GM23338 (cell line): ENCODE measurements at regions not wholly inside any gene's neighbourhood (a gene's known extent, or its start where the extent isn't known, plus 50 kb on each side); places are given as distances from the start of the nearest gene placed in this dataset.

ENCODE experiments used
- ATAC-seq: fragments of 200-7000 bp; cut with Tn5 transposase; 3 replicates; pipeline ENCODE4 v1.9.1; 2020
- DNase-seq: peaks from one replicate; pipeline ENCODE4 v3.0.0-alpha.2; 2015; ENCODE audit warnings: low spot score
- H2AFZ ChIP-seq: fragments of 200-600 bp; sonication (generic); 2 replicates; pipeline ENCODE4 v1.8.0; 2016; ENCODE audit warnings: antibody characterized with exemption, mild to moderate bottlenecking, moderate library complexity
- H3F3A ChIP-seq: fragments of 200-600 bp; sonication (generic); replicated peaks from 2 replicates; pipeline ENCODE4 v1.8.0; 2017; ENCODE audit warnings: antibody characterized with exemption, mixed run types, low read depth
- H3K27ac ChIP-seq: fragments of 200-600 bp; sonication (generic); 2 replicates; pipeline ENCODE4 v1.6.1; 2016; ENCODE audit warnings: low read depth
- H3K27me3 ChIP-seq: fragments of 200-600 bp; sonication (generic); 2 replicates; pipeline ENCODE4 v1.8.0; 2016; ENCODE audit warnings: mild to moderate bottlenecking, mixed run types, moderate library complexity; ENCODE audit not compliant: insufficient read depth
- H3K36me3 ChIP-seq: fragments of 200-600 bp; sonication (generic); 2 replicates; pipeline ENCODE4 v1.8.0; 2016; ENCODE audit warnings: mild to moderate bottlenecking; ENCODE audit not compliant: insufficient read depth
- H3K4me1 ChIP-seq: fragments of 200-600 bp; sonication (generic); 2 replicates; pipeline ENCODE4 v1.8.0; 2016; ENCODE audit warnings: mild to moderate bottlenecking, moderate library complexity; ENCODE audit not compliant: insufficient read depth
- H3K4me2 ChIP-seq: fragments of 200-600 bp; sonication (generic); 2 replicates; pipeline ENCODE4 v1.7.1; 2017; ENCODE audit warnings: mixed run types
- H3K4me3 ChIP-seq: fragments of 200-600 bp; sonication (generic); 2 replicates; pipeline ENCODE4 v1.6.1; 2016; ENCODE audit warnings: mixed run types
- H3K79me2 ChIP-seq: fragments of 200-600 bp; sonication (generic); replicated peaks from 2 replicates; pipeline ENCODE4 v1.8.0; 2017; ENCODE audit warnings: mild to moderate bottlenecking; ENCODE audit not compliant: insufficient read depth
- H3K9me2 ChIP-seq: fragments of 200-600 bp; sonication (generic); 2 replicates; pipeline ENCODE4 v1.8.0; 2017; ENCODE audit not compliant: insufficient read depth
- H4K20me1 ChIP-seq: fragments of 200-600 bp; sonication (generic); replicated peaks from 2 replicates; pipeline ENCODE4 v1.8.0; 2017; ENCODE audit warnings: mild to moderate bottlenecking; ENCODE audit not compliant: insufficient read depth
- H3K27ac Mint-ChIP-seq: 2 replicates; pipeline ENCODE4 v1.8.0; 2020; ENCODE audit warnings: inconsistent platforms, mild to moderate bottlenecking, moderate library complexity, mixed read lengths
- H3K27me3 Mint-ChIP-seq: 3 replicates; pipeline ENCODE4 v1.8.0; 2022; ENCODE audit warnings: low read depth, mild to moderate bottlenecking, moderate library complexity, mixed read lengths, inconsistent platforms; ENCODE audit not compliant: insufficient read depth, poor library complexity
- H3K36me3 Mint-ChIP-seq: 3 replicates; pipeline ENCODE4 v1.8.0; 2021; ENCODE audit warnings: low read depth, mild to moderate bottlenecking, inconsistent platforms, moderate library complexity, mixed read lengths
- H3K4me1 Mint-ChIP-seq: 3 replicates; pipeline ENCODE4 v1.8.0; 2020; ENCODE audit warnings: mild to moderate bottlenecking, inconsistent platforms, mixed read lengths
- H3K4me3 Mint-ChIP-seq: 3 replicates; pipeline ENCODE4 v1.8.0; 2021; ENCODE audit warnings: moderate library complexity, mild to moderate bottlenecking, inconsistent platforms, mixed read lengths
- H3K9me3 Mint-ChIP-seq: 3 replicates; pipeline ENCODE4 v1.8.0; 2020; ENCODE audit warnings: moderate library complexity, mild to moderate bottlenecking, inconsistent platforms, mixed read lengths
- CREB1 ChIP-seq: fragments of 250-450 bp; sonication (Bioruptor Pico); IDR thresholded peaks from 2 replicates; pipeline ENCODE4 v1.5.0; 2020; ENCODE audit warnings: low read depth, mild to moderate bottlenecking, moderate library complexity
- CTCF ChIP-seq, 2 experiments: fragments of 200-600 bp in 1 of 2; sonication (generic) in 1 of 2; conservative IDR thresholded peaks; 2 replicates each; pipeline versions ENCODE4 v1.5.1 to v1.6.1; 2016 to 2017; ENCODE audit warnings: antibody characterized with exemption in 2 of 2, low read depth in 2 of 2, mild to moderate bottlenecking in 2 of 2, moderate library complexity in 1 of 2
- EZH2 ChIP-seq: fragments of 200-600 bp; sonication (generic); IDR thresholded peaks from one replicate; pipeline ENCODE4 v1.8.0; 2017; ENCODE audit warnings: antibody characterized with exemption, mild to moderate bottlenecking, low read depth; ENCODE audit not compliant: unreplicated experiment
- EZH2phosphoT487 ChIP-seq: fragments of 200-600 bp; sonication (generic); IDR thresholded peaks from one replicate; pipeline ENCODE4 v1.8.1; 2018; ENCODE audit warnings: antibody characterized with exemption; ENCODE audit not compliant: unreplicated experiment
- JUNB ChIP-seq: IDR thresholded peaks from one replicate; pipeline ENCODE4 v1.6.1; 2016; ENCODE audit warnings: antibody characterized with exemption; ENCODE audit not compliant: unreplicated experiment
- NANOG ChIP-seq: IDR thresholded peaks from 2 replicates; pipeline ENCODE4 v1.6.1; 2016; ENCODE audit warnings: antibody characterized with exemption, borderline replicate concordance
- POLR2AphosphoS5 ChIP-seq: IDR thresholded peaks from 2 replicates; pipeline ENCODE4 v1.6.1; 2016; ENCODE audit warnings: antibody characterized with exemption, low read depth
- STAT1 ChIP-seq: IDR thresholded peaks from one replicate; pipeline ENCODE4 v1.6.1; 2016; ENCODE audit warnings: antibody characterized with exemption; ENCODE audit not compliant: unreplicated experiment
- ZNF114 ChIP-seq: fragments of 250-450 bp; sonication (Bioruptor Pico); IDR thresholded peaks from 2 replicates; pipeline ENCODE4 v1.5.0; 2020; ENCODE audit warnings: mild to moderate bottlenecking, moderate library complexity
- ZNF331 ChIP-seq: fragments of 250-450 bp; sonication (Bioruptor Pico); IDR thresholded peaks from 2 replicates; pipeline ENCODE4 v1.5.0; 2020; ENCODE audit warnings: low read depth, mild to moderate bottlenecking, moderate library complexity
- ZNF462 ChIP-seq: fragments of 250-450 bp; sonication (Bioruptor Pico); IDR thresholded peaks from 2 replicates; pipeline ENCODE4 v1.5.0; 2020; ENCODE audit warnings: mild to moderate bottlenecking, moderate library complexity
- TF ChIP-seq, protein P1 (sequence below): IDR thresholded peaks from one replicate; pipeline ENCODE4 v1.6.1; 2018; ENCODE audit warnings: antibody characterized with exemption; ENCODE audit not compliant: unreplicated experiment
- TF ChIP-seq, protein P2 (sequence below): IDR thresholded peaks from 2 replicates; pipeline ENCODE4 v1.6.1; 2016; ENCODE audit warnings: antibody characterized with exemption

DNA sequence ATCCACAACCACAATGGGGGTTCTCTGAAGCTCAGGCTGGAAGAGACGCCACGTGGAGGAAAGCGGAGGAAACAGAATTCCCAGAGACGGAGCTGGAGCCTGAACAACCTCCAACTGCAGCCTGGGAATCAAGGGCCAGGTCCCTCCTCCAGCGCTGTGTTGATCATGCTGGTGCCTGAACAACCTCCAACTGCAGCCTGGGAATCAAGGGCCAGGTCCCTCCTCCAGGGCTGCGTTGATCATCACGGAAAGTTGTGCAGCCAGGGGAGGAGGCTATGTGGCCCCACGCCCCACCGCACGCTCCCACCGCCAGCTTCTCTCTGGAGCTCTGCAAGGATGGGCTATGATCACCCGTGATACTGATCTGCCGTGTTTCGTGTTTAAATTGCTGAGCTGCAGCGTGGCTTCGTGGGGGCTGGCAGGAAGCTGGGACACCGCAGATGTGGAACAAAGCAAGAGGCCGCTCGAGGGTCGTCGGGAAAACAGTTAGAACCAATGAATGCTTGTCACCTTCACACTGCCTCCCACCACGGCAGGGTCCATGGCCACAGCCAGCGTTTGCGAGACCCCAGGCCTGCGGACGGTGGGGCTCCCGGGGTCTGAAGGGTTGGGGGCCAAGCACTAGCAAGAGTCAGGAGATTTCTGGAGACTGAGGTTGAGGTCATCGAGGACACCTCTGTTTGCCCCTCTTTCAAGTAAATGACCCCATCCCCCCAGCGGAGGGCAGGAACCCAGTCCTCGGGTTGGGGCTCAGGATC, 51.8 kb upstream of the FBRSL1 start:
- Histone ChIP-seq H3K4me2 (peak overlapping the region; percentile 65), H3F3A (no peaks in the 10 kb centered on the region), H3K27ac (no peak overlapping the region), H3K9me2 (no peaks in the 10 kb centered on the region), H2AFZ (no peak overlapping the region; the same call in 1 of the 2 replicates), H3K4me1 (no peaks in the 10 kb centered on the region; the same call in 1 of the 2 replicates), H3K36me3 (no peaks in the 10 kb centered on the region), H3K4me3 (0 out of 2 replicates have a peak overlapping the region, but pooled peaks have one; percentile 36), H3K79me2 (no peaks in the 10 kb centered on the region), H3K27me3 (peaks cover 44% of the 10 kb centered on the region), H4K20me1 (no peaks in the 10 kb centered on the region)
- peaks cover 35% of the 10 kb centered on the region for H3K36me3 Mint-ChIP-seq
- peaks cover 54% of the 10 kb centered on the region for H3K27me3 Mint-ChIP-seq
- TF ChIP-seq, protein P1, sequence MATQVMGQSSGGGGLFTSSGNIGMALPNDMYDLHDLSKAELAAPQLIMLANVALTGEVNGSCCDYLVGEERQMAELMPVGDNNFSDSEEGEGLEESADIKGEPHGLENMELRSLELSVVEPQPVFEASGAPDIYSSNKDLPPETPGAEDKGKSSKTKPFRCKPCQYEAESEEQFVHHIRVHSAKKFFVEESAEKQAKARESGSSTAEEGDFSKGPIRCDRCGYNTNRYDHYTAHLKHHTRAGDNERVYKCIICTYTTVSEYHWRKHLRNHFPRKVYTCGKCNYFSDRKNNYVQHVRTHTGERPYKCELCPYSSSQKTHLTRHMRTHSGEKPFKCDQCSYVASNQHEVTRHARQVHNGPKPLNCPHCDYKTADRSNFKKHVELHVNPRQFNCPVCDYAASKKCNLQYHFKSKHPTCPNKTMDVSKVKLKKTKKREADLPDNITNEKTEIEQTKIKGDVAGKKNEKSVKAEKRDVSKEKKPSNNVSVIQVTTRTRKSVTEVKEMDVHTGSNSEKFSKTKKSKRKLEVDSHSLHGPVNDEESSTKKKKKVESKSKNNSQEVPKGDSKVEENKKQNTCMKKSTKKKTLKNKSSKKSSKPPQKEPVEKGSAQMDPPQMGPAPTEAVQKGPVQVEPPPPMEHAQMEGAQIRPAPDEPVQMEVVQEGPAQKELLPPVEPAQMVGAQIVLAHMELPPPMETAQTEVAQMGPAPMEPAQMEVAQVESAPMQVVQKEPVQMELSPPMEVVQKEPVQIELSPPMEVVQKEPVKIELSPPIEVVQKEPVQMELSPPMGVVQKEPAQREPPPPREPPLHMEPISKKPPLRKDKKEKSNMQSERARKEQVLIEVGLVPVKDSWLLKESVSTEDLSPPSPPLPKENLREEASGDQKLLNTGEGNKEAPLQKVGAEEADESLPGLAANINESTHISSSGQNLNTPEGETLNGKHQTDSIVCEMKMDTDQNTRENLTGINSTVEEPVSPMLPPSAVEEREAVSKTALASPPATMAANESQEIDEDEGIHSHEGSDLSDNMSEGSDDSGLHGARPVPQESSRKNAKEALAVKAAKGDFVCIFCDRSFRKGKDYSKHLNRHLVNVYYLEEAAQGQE, result no peak
- no peak for TF ChIP-seq ZNF114
- no peak for TF ChIP-seq EZH2phosphoT487
- TF ChIP-seq ZNF462 (CRISPR knock-in tag), result no peak
- TF ChIP-seq EZH2, result no peak
- no peak for TF ChIP-seq ZNF331 (CRISPR knock-in tag)
- TF ChIP-seq CREB1 (CRISPR knock-in tag), result no peak
- no peak for TF ChIP-seq CTCF (conservative IDR thresholded peaks at IDR 0.05; ENCODE audit: low read depth in 2 of 2)
- no peak for TF ChIP-seq JUNB
- TF ChIP-seq, protein P2, sequence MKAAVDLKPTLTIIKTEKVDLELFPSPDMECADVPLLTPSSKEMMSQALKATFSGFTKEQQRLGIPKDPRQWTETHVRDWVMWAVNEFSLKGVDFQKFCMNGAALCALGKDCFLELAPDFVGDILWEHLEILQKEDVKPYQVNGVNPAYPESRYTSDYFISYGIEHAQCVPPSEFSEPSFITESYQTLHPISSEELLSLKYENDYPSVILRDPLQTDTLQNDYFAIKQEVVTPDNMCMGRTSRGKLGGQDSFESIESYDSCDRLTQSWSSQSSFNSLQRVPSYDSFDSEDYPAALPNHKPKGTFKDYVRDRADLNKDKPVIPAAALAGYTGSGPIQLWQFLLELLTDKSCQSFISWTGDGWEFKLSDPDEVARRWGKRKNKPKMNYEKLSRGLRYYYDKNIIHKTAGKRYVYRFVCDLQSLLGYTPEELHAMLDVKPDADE, result no peak
- TF ChIP-seq STAT1, result no peak
- TF ChIP-seq POLR2AphosphoS5, result no peak
- no peak for TF ChIP-seq NANOG
- H3K4me1 Mint-ChIP-seq, result peaks cover 13% of the 10 kb centered on the region
- ATAC-seq, result no peak
- H3K27ac Mint-ChIP-seq, result no peak overlapping the region
- H3K4me3 Mint-ChIP-seq, result no peak overlapping the region
- DNase-seq, result no peak
- peaks cover 41% of the 10 kb centered on the region for H3K9me3 Mint-ChIP-seq
